SK-N-SH (cell line): ENCODE measurements at regions not wholly inside any gene's neighbourhood (a gene's known extent, or its start where the extent isn't known, plus 50 kb on each side); places are given as distances from the start of the nearest gene placed in this dataset.
A peak's percentile ranks its signal among the peaks of the same experiment; 100 is the strongest.

ENCODE experiments used
- CTCF ChIA-PET: fragments of 300-600, 350-600 bp; formaldehyde crosslinking; extraction: SDS; loops from one replicate; lab custom pipeline; 2021; lab: Yijun Ruan, JAX
- POLR2A ChIA-PET: fragments of 350-600 bp; sonication (Branson Sonifier 250); formaldehyde crosslinking; extraction: SDS; loops from one replicate; lab custom pipeline; 2020; ENCODE audit warnings: antibody characterized with exemption, inconsistent platforms; lab: Yijun Ruan, JAX
- DNase-seq: peaks from one replicate; pipeline ENCODE4 v3.0.0; 2012
- H2AFZ ChIP-seq: fragments of 200-600 bp; sonication (generic); 2 replicates; pipeline ENCODE4 v1.8.1; 2016; ENCODE audit warnings: antibody characterized with exemption, mild to moderate bottlenecking, low read depth
- H3F3A ChIP-seq: fragments of 200-600 bp; sonication (generic); replicated peaks from 2 replicates; pipeline ENCODE3; 2016; ENCODE audit warnings: antibody characterized with exemption, mild to moderate bottlenecking; ENCODE audit not compliant: insufficient read depth
- H3K27ac ChIP-seq, 2 experiments: fragments of 200-500 bp in 1 of 2; fragments of 200-600 bp in 1 of 2; sonication (Bioruptor generic) in 1 of 2; sonication (generic), shearing (Covaris generic) in 1 of 2; 2 replicates each; pipeline versions ENCODE4 v1.5.1 to v1.6.1; 2014 to 2016; ENCODE audit warnings: low read depth in 2 of 2, inconsistent platforms in 1 of 2, low read length in 1 of 2, mild to moderate bottlenecking in 1 of 2, mixed read lengths in 1 of 2
- H3K27me3 ChIP-seq: fragments of 200-600 bp; sonication (generic), shearing (Covaris generic); 2 replicates; pipeline ENCODE4 v1.6.1; 2016; ENCODE audit warnings: mixed run types; ENCODE audit not compliant: insufficient read depth
- H3K36me3 ChIP-seq, 2 experiments: fragments of 200-500 bp in 1 of 2; fragments of 200-600 bp in 1 of 2; sonication (Bioruptor generic) in 1 of 2; sonication (generic) in 1 of 2; replicated peaks in 1 of 2; 2 replicates each; pipeline versions ENCODE3 to v1.5.1; 2014 to 2016; ENCODE audit warnings: low read length in 1 of 2, mild to moderate bottlenecking in 1 of 2; ENCODE audit not compliant: insufficient read depth in 2 of 2, control insufficient read depth in 1 of 2
- H3K4me1 ChIP-seq, 2 experiments: fragments of 200-500 bp in 1 of 2; fragments of 200-600 bp in 1 of 2; sonication (Bioruptor generic) in 1 of 2; sonication (generic), shearing (Covaris generic) in 1 of 2; 2 replicates each; pipeline versions ENCODE4 v1.5.1 to v1.6.1; 2014 to 2016; ENCODE audit warnings: low read depth in 1 of 2, low read length in 1 of 2, mixed run types in 1 of 2; ENCODE audit not compliant: insufficient read depth in 2 of 2, control insufficient read depth in 1 of 2
- H3K4me2 ChIP-seq: fragments of 200-600 bp; sonication (generic), shearing (Covaris generic); 2 replicates; pipeline ENCODE4 v1.6.1; 2017; ENCODE audit warnings: mixed run types
- H3K4me3 ChIP-seq, 2 experiments: fragments of 200-500 bp in 1 of 2; fragments of 200-600 bp in 1 of 2; sonication (Bioruptor generic) in 1 of 2; sonication (generic), shearing (Covaris generic) in 1 of 2; 2 replicates each; pipeline versions ENCODE4 v1.5.1 to v1.8.1; 2014 to 2016; ENCODE audit warnings: low read depth in 2 of 2, inconsistent platforms in 1 of 2, low read length in 1 of 2, mild to moderate bottlenecking in 1 of 2, mixed read lengths in 1 of 2, moderate library complexity in 1 of 2
- H3K79me2 ChIP-seq: fragments of 200-600 bp; sonication (generic); 2 replicates; pipeline ENCODE4 v1.8.1; 2017; ENCODE audit warnings: mild to moderate bottlenecking; ENCODE audit not compliant: insufficient read depth
- H3K9ac ChIP-seq: fragments of 200-600 bp; sonication (generic); 2 replicates; pipeline ENCODE4 v1.6.1; 2017; ENCODE audit warnings: mixed run types
- H3K9me2 ChIP-seq: fragments of 200-600 bp; sonication (generic); 2 replicates; pipeline ENCODE4 v1.6.1; 2017; ENCODE audit warnings: mixed run types
- H3K9me3 ChIP-seq: fragments of 200-600 bp; sonication (generic); 2 replicates; pipeline ENCODE4 v1.6.1; 2017; ENCODE audit warnings: mixed run types, mild to moderate bottlenecking, moderate library complexity
- H4K20me1 ChIP-seq: fragments of 200-600 bp; sonication (generic); 2 replicates; pipeline ENCODE4 v1.6.1; 2017; ENCODE audit warnings: mild to moderate bottlenecking, mixed run types; ENCODE audit not compliant: insufficient read depth
- CHD2 ChIP-seq: fragments of 150-350 bp; IDR thresholded peaks from 2 replicates; pipeline ENCODE4 v1.6.1; 2018; ENCODE audit warnings: low read length; ENCODE audit not compliant: partially characterized antibody
- ELF1 ChIP-seq: IDR thresholded peaks from 2 replicates; pipeline ENCODE4 v1.4.0; 2012
- EZH2phosphoT487 ChIP-seq: fragments of 200-600 bp; sonication (generic); IDR thresholded peaks from 2 replicates; pipeline ENCODE4 v1.6.1; 2017; ENCODE audit warnings: low read depth, mixed run types, mild to moderate bottlenecking, antibody characterized with exemption, moderate library complexity, borderline replicate concordance
- FOSL2 ChIP-seq: IDR thresholded peaks from 2 replicates; pipeline ENCODE4 v1.4.0; 2012; ENCODE audit warnings: low read depth, mild to moderate bottlenecking, moderate library complexity, borderline replicate concordance
- FOXM1 ChIP-seq: IDR thresholded peaks from 2 replicates; pipeline ENCODE4 v1.4.0; 2012; ENCODE audit warnings: low read depth, mild to moderate bottlenecking
- GATA2 ChIP-seq: sonication (generic); formaldehyde crosslinking; IDR thresholded peaks from 2 replicates; pipeline ENCODE4 v1.5.0; 2020; ENCODE audit warnings: mild to moderate bottlenecking, missing genetic modification reagents
- NFIC ChIP-seq: IDR thresholded peaks from 2 replicates; pipeline ENCODE4 v1.4.0; 2012; ENCODE audit warnings: borderline replicate concordance
- RAD21 ChIP-seq: IDR thresholded peaks from 2 replicates; pipeline ENCODE4 v1.6.1; 2012; ENCODE audit warnings: mild to moderate bottlenecking, low read length
- RCOR1 ChIP-seq: fragments of 150-350 bp; IDR thresholded peaks from 2 replicates; pipeline ENCODE4 v1.6.1; 2017; ENCODE audit warnings: antibody characterized with exemption, low read length
- SIN3A ChIP-seq: IDR thresholded peaks from 2 replicates; pipeline ENCODE4 v1.6.1; 2012; ENCODE audit warnings: low read depth, mild to moderate bottlenecking, low read length, moderate library complexity, borderline replicate concordance
- SMC3 ChIP-seq: IDR thresholded peaks from 2 replicates; pipeline ENCODE4 v1.6.1; 2012; ENCODE audit warnings: low read depth, low read length, improper control_type of control experiment
- TEAD4 ChIP-seq: IDR thresholded peaks from 2 replicates; pipeline ENCODE4 v1.4.0; 2012; ENCODE audit warnings: mild to moderate bottlenecking, borderline replicate concordance; ENCODE audit not compliant: insufficient read depth
- whole genome bisulfite sequencing: methylation state at CpG from one replicate; pipeline ENCODE4 v1.1.6; 2017; ENCODE audit warnings: low lambda C conversion rate; 5-methylcytosine and 5-hydroxymethylcytosine counted together
- TF ChIP-seq, protein P1 (sequence below): IDR thresholded peaks from 2 replicates; pipeline ENCODE4; 2012
- TF ChIP-seq, protein P2 (sequence below): IDR thresholded peaks from 2 replicates; pipeline ENCODE4 v1.4.0; 2012; ENCODE audit warnings: low read depth

DNA sequence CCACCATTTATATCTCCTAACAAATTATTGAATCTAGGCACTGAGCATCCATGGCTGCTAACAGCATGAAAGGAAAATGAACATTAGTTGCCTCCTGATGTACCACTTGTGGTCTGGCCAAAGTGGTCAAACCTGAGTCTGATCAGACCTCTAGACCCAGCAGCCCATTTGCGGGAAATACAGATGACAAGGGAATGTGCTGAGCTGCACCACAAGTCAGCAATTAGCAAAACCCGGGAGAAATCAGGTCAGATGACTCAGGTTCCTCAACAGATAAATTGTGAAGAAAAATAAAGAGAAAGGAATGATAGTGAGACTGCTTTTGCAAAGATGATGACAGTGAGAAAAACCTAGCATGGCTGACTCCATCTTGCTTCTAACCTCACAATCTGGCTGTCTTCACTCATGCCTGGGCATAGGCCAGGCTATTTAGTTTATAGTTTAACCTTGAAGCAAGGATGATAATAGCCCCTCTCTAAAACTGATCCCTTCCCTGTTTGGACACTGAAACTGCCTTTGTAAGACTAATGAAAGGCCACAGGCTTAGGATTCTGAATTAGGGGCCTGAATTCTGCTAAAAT, 142.7 kb upstream of the ASIC2 start:
- DNase-seq = no peak
- Histone ChIP-seq H3K27ac (peak overlapping the region in 1 of 2 experiments; percentile 71; a peak in 2 of 4 replicates), H3K9me2 (no peaks in the 10 kb centered on the region), H3F3A (peaks cover 2% of the 10 kb centered on the region), H3K9ac (peak overlapping the region; percentile 17; the same call in 1 of the 2 replicates), H3K27me3 (no peaks in the 10 kb centered on the region), H3K4me1 (no peaks in the 10 kb centered on the region), H3K79me2 (no peaks in the 10 kb centered on the region), H2AFZ (peak overlapping the region; percentile 45), H3K4me2 (no peak overlapping the region)
- ChIA-PET POLR2A (no interaction called here), CTCF (no interaction called here)
- TF ChIP-seq, protein P1, sequence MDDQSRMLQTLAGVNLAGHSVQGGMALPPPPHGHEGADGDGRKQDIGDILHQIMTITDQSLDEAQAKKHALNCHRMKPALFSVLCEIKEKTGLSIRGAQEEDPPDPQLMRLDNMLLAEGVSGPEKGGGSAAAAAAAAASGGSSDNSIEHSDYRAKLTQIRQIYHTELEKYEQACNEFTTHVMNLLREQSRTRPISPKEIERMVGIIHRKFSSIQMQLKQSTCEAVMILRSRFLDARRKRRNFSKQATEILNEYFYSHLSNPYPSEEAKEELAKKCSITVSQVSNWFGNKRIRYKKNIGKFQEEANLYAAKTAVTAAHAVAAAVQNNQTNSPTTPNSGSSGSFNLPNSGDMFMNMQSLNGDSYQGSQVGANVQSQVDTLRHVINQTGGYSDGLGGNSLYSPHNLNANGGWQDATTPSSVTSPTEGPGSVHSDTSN = no peak
- TF ChIP-seq SMC3 (no peak), EZH2phosphoT487 (no peak), GATA2 (CRISPR knock-in tag) (no peak), RAD21 (no peak), CHD2 (no peak), NFIC (no peak), FOXM1 (no peak), SIN3A (no peak), RCOR1 (no peak), ELF1 (no peak)
- TF ChIP-seq, protein P2, sequence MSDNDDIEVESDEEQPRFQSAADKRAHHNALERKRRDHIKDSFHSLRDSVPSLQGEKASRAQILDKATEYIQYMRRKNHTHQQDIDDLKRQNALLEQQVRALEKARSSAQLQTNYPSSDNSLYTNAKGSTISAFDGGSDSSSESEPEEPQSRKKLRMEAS = no peak
- TF ChIP-seq, all 33 proteins: peak for 0
- no peaks in the 10 kb centered on the region for H3K36me3 ChIP-seq
- no peaks in the 10 kb centered on the region for H4K20me1 ChIP-seq
- no peak overlapping the region for H3K4me3 ChIP-seq
- WGBS = 46% methylated on average over 2 of the region's 2 CpGs
- no peaks in the 10 kb centered on the region for H3K9me3 ChIP-seq

DNA sequence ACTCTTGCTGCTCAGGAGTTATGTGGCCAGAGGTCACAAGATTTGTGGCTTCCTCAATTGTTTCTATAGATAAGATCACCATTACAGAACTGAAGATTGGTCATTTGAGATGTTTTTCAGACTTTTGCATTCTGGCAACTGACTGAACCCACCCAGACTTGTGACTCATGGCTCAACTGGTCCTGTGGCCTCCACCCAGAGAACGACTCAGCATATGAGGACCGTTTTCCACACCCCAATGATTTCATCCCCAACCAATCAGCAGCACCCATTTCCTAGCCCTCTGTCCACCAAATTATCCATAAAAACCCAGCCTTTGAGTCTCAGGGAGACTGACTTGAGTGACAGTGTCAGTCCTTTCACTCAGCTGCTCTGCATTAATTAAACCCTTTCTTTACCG, 143.2 kb upstream of the ASIC2 start:
- H3K27ac ChIP-seq = peak overlapping the region in 1 of 2 experiments; percentile 71; a peak in 2 of 4 replicates
- DNase-seq = no peak
- H3F3A ChIP-seq = peaks cover 2% of the 10 kb centered on the region
- no peaks in the 10 kb centered on the region for H3K9me3 ChIP-seq
- no peak overlapping the region for H3K4me3 ChIP-seq
- CTCF ChIA-PET = no interaction called here
- H3K36me3 ChIP-seq = no peaks in the 10 kb centered on the region
- no peaks in the 10 kb centered on the region for H3K9me2 ChIP-seq
- POLR2A ChIA-PET = no interaction called here
- TF ChIP-seq RCOR1 (no peak), RAD21 (no peak), FOSL2 (peak; percentile 22; the same call in 1 of the 2 replicates), TEAD4 (no peak)
- TF ChIP-seq, protein P1 = no peak; the same call in 1 of the 2 replicates
- H3K4me2 ChIP-seq = no peak overlapping the region
- H3K4me1 ChIP-seq = no peaks in the 10 kb centered on the region
- peak overlapping the region; percentile 17; the same call in 1 of the 2 replicates for H3K9ac ChIP-seq
- H3K27me3 ChIP-seq = no peaks in the 10 kb centered on the region
- 35% methylated on average over 3 of the region's 3 CpGs for WGBS
- no peaks in the 10 kb centered on the region for H3K79me2 ChIP-seq
- H4K20me1 ChIP-seq = no peaks in the 10 kb centered on the region
- peak overlapping the region; percentile 45; the same call in 1 of the 2 replicates for H2AFZ ChIP-seq
